Fibroblast of lung (primary cell): ENCODE measurements at regions not wholly inside any gene's neighbourhood (a gene's known extent, or its start where the extent isn't known, plus 50 kb on each side); places are given as distances from the start of the nearest gene placed in this dataset.
A peak's percentile ranks its signal among the peaks of the same experiment; 100 is the strongest.

Experiments
- DNase-seq, 2 donors: peaks; one replicate each; pipeline versions ENCODE4 v3.0.0 to v3.0.0-alpha.2; 2010; ENCODE audit warnings: low read depth in 2 of 2
- H2AFZ ChIP-seq: 2 replicates; pipeline ENCODE4 v1.5.1; 2012; ENCODE audit warnings: low read length, control low read depth, inconsistent platforms
- H3K27ac ChIP-seq: 2 replicates; pipeline ENCODE4 v1.5.1; 2011; ENCODE audit warnings: low read length, control low read depth; ENCODE audit not compliant: insufficient read depth
- H3K27me3 ChIP-seq: 2 replicates; pipeline ENCODE4 v1.5.1; 2011; ENCODE audit warnings: mild to moderate bottlenecking, low read length; ENCODE audit not compliant: control insufficient read depth, insufficient read depth
- H3K36me3 ChIP-seq: 2 replicates; pipeline ENCODE4 v1.5.1; 2011; ENCODE audit warnings: low read length; ENCODE audit not compliant: control insufficient read depth, insufficient read depth
- H3K4me1 ChIP-seq: 2 replicates; pipeline ENCODE4 v1.5.1; 2011; ENCODE audit warnings: low read length; ENCODE audit not compliant: control insufficient read depth, insufficient read depth; ENCODE audit errors: extremely low read depth
- H3K4me2 ChIP-seq: 2 replicates; pipeline ENCODE4 v1.5.1; 2011; ENCODE audit warnings: low read length, control low read depth; ENCODE audit not compliant: insufficient read depth; ENCODE audit errors: extremely low read depth
- H3K4me3 ChIP-seq, 4 experiments: fragments of 200-600 bp in 1 of 4; sonication (generic) in 1 of 4; replicated peaks in 1 of 4; 2 replicates each; pipeline ENCODE4 v1.5.1; 2011 to 2016; ENCODE audit warnings: low read length in 4 of 4, low read depth in 3 of 4, mild to moderate bottlenecking in 3 of 4, control low read depth in 2 of 4, inconsistent platforms in 1 of 4, mixed read lengths in 1 of 4; ENCODE audit not compliant: insufficient read depth in 1 of 4; ENCODE audit errors: control extremely low read depth in 1 of 4
- H3K79me2 ChIP-seq: 2 replicates; pipeline ENCODE4 v1.5.1; 2012; ENCODE audit warnings: mild to moderate bottlenecking, low read length, inconsistent platforms; ENCODE audit not compliant: control insufficient read depth, insufficient read depth
- H3K9ac ChIP-seq: 2 replicates; pipeline ENCODE4 v1.5.1; 2011; ENCODE audit warnings: mild to moderate bottlenecking, low read length, control low read depth; ENCODE audit not compliant: insufficient read depth
- H3K9me3 ChIP-seq: 2 replicates; pipeline ENCODE4 v1.5.1; 2012; ENCODE audit warnings: low read depth, low read length; ENCODE audit not compliant: control insufficient read depth, insufficient read depth
- H4K20me1 ChIP-seq: 2 replicates; pipeline ENCODE4 v1.5.1; 2011; ENCODE audit warnings: low read length; ENCODE audit not compliant: control insufficient read depth, insufficient read depth; ENCODE audit errors: extremely low read depth
- CTCF ChIP-seq, 2 donors: IDR thresholded peaks in 1 of 2; conservative IDR thresholded peaks in 1 of 2; 1 replicate in 1 of 2; 2 replicates in 1 of 2; pipeline ENCODE4 v1.5.1; 2011 to 2012; ENCODE audit warnings: low read length in 2 of 2, control low read depth in 1 of 2, inconsistent platforms in 1 of 2, low read depth in 1 of 2, mild to moderate bottlenecking in 1 of 2
- EZH2 ChIP-seq: IDR thresholded peaks from 2 replicates; pipeline ENCODE4 v1.5.1; 2012; ENCODE audit warnings: low read length, control low read depth, mild to moderate bottlenecking; ENCODE audit errors: missing control alignments

- no peak overlapping the region for H2AFZ ChIP-seq
- TF ChIP-seq EZH2 = no peak
- TF ChIP-seq CTCF (conservative IDR thresholded peaks at IDR 0.05 in 1 of 2, IDR thresholded peaks at IDR 0.05 in 1 of 2; ENCODE audit: low read depth in 1 of 2, low read length in 2 of 2) = no peak
- no peaks in the 10 kb centered on the region for H3K79me2 ChIP-seq
- no peak overlapping the region for H3K4me2 ChIP-seq
- DNase-seq = peak; percentile 86 to 98
- no peak overlapping the region for H3K9ac ChIP-seq
- no peak overlapping the region for H3K4me3 ChIP-seq
- no peaks in the 10 kb centered on the region for H3K9me3 ChIP-seq
- peak overlapping the region; percentile 87 for H3K27ac ChIP-seq
- H3K36me3 ChIP-seq = no peaks in the 10 kb centered on the region
- H3K27me3 ChIP-seq = no peaks in the 10 kb centered on the region
- no peaks in the 10 kb centered on the region for H4K20me1 ChIP-seq
- peaks cover 17% of the 10 kb centered on the region for H3K4me1 ChIP-seq
Measured at GRCh38 chr6:139587469-139587868, 213.0 kb upstream of the CITED2 start.

GRCh38 chr6:139586273-139586672 is 211.8 kb upstream of the CITED2 start:
- no peak overlapping the region for H3K9ac ChIP-seq
- no peaks in the 10 kb centered on the region for H3K27me3 ChIP-seq
- TF ChIP-seq CTCF (conservative IDR thresholded peaks at IDR 0.05 in 1 of 2, IDR thresholded peaks at IDR 0.05 in 1 of 2; ENCODE audit: low read depth in 1 of 2, low read length in 2 of 2) = no peak
- TF ChIP-seq EZH2 = no peak
- H3K36me3 ChIP-seq = no peaks in the 10 kb centered on the region
- H3K4me2 ChIP-seq = no peak overlapping the region
- H3K4me1 ChIP-seq = peaks cover 17% of the 10 kb centered on the region
- H4K20me1 ChIP-seq = no peaks in the 10 kb centered on the region
- no peaks in the 10 kb centered on the region for H3K9me3 ChIP-seq
- H2AFZ ChIP-seq = no peak overlapping the region
- H3K27ac ChIP-seq = no peak overlapping the region
- no peaks in the 10 kb centered on the region for H3K79me2 ChIP-seq
- H3K4me3 ChIP-seq = no peak overlapping the region
- DNase-seq = no peak

GRCh38 chr6:139584599-139584998 is 210.2 kb upstream of the CITED2 start:
- no peak overlapping the region for H3K27ac ChIP-seq

More at GRCh38 chr6:139584599-139584998, 210.2 kb upstream of the CITED2 start:
- no peaks in the 10 kb centered on the region for H3K79me2 ChIP-seq
- no peaks in the 10 kb centered on the region for H3K9me3 ChIP-seq
- H3K27me3 ChIP-seq = no peaks in the 10 kb centered on the region
- TF ChIP-seq EZH2 = no peak
- TF ChIP-seq CTCF (conservative IDR thresholded peaks at IDR 0.05 in 1 of 2, IDR thresholded peaks at IDR 0.05 in 1 of 2; ENCODE audit: low read depth in 1 of 2, low read length in 2 of 2) = no peak
- no peak overlapping the region for H3K4me3 ChIP-seq
- no peak overlapping the region for H3K9ac ChIP-seq
- no peaks in the 10 kb centered on the region for H3K36me3 ChIP-seq
- H4K20me1 ChIP-seq = no peaks in the 10 kb centered on the region
- no peak overlapping the region for H3K4me2 ChIP-seq
- H3K4me1 ChIP-seq = peaks cover 15% of the 10 kb centered on the region
- H2AFZ ChIP-seq = no peak overlapping the region
- no peak for DNase-seq
